Fibroblast of lung (primary cell): ENCODE measurements at regions not wholly inside any gene's neighbourhood (a gene's known extent, or its start where the extent isn't known, plus 50 kb on each side); places are given as distances from the start of the nearest gene placed in this dataset.
A peak's percentile ranks its signal among the peaks of the same experiment; 100 is the strongest.

Experiments used
- EZH2 ChIP-seq: IDR thresholded peaks from 2 replicates; pipeline ENCODE4 v1.5.1; 2012; ENCODE audit warnings: low read length, control low read depth, mild to moderate bottlenecking; ENCODE audit errors: missing control alignments
- TF ChIP-seq, protein P1 (sequence below), 2 donors: IDR thresholded peaks in 1 of 2; conservative IDR thresholded peaks in 1 of 2; 1 replicate in 1 of 2; 2 replicates in 1 of 2; pipeline ENCODE4 v1.5.1; 2011 to 2012; ENCODE audit warnings: low read length in 2 of 2, control low read depth in 1 of 2, inconsistent platforms in 1 of 2, low read depth in 1 of 2, mild to moderate bottlenecking in 1 of 2

DNA sequence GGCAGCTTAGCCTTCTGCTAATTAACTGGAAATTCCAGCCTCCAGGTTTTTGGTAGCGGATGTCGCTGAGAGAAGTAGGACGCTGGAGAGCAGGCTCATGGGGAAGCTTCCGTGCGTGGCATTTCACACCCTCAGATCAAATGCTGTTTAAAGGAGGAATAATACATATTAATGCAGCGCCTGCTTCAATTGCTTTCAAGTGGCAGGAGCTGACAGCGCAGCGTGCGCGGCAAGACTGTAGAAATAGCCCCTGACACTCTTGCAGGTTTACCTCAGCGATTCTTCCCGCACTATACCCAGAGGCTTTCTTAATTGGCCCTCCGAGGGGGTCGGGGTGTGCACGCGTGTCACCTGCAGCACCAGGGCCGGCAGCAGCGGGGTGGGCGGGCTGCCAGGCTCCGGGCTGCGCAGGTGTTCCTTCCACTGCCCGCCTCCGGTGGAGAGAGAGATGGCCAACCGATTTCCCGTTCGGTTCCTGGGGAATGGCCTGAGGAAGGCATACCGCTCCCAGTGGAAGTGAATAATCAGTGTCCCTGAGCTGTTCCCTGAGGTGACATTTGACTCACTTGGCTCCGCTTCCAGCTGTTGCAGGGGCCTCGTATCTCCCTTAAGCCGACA lies 427.9 kb downstream of the KCTD16 start:
- TF ChIP-seq, protein P1, sequence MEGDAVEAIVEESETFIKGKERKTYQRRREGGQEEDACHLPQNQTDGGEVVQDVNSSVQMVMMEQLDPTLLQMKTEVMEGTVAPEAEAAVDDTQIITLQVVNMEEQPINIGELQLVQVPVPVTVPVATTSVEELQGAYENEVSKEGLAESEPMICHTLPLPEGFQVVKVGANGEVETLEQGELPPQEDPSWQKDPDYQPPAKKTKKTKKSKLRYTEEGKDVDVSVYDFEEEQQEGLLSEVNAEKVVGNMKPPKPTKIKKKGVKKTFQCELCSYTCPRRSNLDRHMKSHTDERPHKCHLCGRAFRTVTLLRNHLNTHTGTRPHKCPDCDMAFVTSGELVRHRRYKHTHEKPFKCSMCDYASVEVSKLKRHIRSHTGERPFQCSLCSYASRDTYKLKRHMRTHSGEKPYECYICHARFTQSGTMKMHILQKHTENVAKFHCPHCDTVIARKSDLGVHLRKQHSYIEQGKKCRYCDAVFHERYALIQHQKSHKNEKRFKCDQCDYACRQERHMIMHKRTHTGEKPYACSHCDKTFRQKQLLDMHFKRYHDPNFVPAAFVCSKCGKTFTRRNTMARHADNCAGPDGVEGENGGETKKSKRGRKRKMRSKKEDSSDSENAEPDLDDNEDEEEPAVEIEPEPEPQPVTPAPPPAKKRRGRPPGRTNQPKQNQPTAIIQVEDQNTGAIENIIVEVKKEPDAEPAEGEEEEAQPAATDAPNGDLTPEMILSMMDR (conservative IDR thresholded peaks at IDR 0.05 in 1 of 2, IDR thresholded peaks at IDR 0.05 in 1 of 2; ENCODE audit: low read depth in 1 of 2, low read length in 2 of 2), result peak in 1 of 2 donors; percentile 1
- TF ChIP-seq EZH2, result no peak
